SK-MEL-5 (cell line): ENCODE measurements at regions not wholly inside any gene's neighbourhood (a gene's known extent, or its start where the extent isn't known, plus 50 kb on each side); places are given as distances from the start of the nearest gene placed in this dataset.

Experiments used
- DNase-seq: peaks from one replicate; pipeline ENCODE4 v3.0.0-alpha.2; 2016; ENCODE audit warnings: low read depth, low spot score
- in situ Hi-C: cut with HindIII; loops from 2 replicates; pipeline ENCODE4 v1.10.0; 2016; ENCODE audit warnings: low sequenced_read_pairs, high pct_unique_total_duplicates, low pct_unique_long_range_greater_than_20kb

DNA sequence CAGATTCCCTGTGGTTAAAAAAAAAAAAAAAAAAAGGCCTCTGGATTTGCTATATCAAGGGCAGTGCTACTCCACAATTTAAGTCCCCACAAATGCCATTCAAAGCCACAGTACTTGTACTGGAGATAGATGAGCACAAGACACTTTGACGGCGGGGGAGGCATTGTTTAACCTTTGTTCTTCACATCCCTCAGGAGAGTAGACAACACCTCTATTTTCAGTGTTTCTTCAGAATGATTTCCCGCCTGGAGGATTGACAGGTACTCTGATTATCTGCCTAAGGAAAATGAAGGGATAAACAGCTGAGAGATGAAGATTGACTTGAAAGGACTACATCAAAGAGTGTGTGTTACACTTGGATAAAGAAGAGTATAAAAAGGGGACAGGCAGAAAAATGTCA, 58.7 kb downstream of the OTOL1 start:
- in situ Hi-C loops, result no loop called here
- no peak for DNase-seq

DNA sequence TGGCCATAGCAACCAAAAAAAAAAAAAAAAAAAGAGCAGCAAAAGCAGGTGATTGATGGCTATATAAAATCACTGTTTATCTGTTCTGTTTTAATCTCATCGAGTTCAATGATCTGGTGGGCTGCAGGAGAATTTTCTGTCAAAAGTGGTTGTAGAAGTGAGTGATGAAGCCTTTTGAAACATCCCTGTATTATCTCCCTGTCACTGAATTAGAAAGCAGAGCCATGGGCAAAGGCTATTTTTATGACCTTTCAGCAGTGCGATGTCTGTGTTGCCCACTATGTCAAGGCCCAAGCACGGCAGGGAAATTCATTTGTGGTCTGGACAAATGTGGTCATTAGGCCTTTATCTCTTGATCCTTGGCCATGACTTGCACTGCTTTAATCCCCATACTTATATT, 59.9 kb downstream of the OTOL1 start:
- DNase-seq, result no peak
- in situ Hi-C loops, result no loop called here

DNA sequence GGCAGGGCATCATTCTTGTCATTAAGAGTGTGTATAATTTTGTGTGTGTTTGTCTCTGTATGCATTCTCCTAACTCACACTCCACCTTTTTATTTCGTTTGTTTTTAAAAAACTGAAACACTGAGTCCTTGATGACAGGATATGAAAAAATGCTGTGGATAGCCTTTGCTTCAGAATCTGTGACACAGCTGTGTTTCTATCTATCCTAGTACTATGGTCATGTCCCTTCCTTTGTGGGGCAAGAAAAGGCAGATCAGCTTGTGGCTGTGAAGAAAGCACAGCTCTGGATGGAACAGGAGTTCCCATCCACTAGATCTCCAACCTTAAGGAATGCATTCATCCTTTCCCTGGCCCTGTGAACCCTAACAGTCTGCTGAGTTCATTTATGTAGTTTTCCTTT, 60.3 kb downstream of the OTOL1 start:
- no peak for DNase-seq
- in situ Hi-C loops, result no loop called here

DNA sequence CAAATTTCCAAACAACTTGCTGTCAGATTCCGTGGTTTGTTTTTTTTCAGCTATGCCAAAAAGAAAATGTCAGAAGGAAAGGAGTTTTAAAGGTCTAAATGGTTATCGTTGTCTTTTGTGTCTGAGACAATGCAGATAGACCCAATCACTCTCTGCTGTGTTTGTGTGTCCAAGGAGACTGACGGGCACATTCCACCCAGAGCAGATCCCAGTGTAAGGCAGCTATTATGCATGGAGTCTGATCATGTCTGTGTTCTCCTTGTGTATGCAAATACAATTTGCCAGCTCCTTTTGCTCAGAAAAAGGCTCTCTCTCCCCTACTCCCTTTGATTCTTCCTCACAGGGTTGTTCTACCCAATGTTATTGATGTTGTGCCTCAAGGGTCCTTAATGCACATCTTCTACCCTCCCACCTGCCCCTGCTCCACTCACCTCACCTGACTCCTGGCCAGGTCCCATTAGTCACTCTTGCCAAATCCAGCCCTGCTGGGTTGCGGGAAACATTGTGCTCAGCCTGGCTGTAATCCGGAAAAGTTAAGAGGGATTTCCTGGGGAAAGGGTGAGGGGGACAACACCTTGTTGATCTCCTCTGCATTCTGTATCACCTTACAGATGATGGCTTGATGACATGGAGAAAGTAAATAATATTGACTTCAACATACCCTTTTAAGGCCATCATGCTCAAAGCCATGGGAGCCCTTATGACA, 61.0 kb downstream of the OTOL1 start:
- in situ Hi-C loops, result no loop called here
- no peak for DNase-seq

DNA sequence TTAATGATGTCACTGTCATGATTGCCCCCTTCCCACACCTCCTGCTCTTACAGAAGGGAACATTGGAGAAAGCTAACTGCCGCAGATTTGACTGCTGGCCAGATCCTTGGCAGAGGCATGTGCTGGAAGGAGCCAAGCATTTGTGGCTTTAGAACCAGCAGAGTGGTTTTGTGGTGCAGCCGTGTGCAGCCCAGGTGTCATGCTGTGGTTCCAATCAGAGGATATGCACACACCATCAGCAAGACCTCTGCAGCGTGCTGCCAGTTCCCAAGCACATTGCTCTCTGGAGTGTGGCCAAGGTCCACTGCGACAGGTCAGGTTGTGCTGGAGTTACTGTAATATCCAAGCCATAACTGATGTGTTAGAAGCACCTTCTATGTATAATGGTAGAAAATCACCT, 61.6 kb downstream of the OTOL1 start:
- in situ Hi-C loops, result no loop called here
- no peak for DNase-seq

DNA sequence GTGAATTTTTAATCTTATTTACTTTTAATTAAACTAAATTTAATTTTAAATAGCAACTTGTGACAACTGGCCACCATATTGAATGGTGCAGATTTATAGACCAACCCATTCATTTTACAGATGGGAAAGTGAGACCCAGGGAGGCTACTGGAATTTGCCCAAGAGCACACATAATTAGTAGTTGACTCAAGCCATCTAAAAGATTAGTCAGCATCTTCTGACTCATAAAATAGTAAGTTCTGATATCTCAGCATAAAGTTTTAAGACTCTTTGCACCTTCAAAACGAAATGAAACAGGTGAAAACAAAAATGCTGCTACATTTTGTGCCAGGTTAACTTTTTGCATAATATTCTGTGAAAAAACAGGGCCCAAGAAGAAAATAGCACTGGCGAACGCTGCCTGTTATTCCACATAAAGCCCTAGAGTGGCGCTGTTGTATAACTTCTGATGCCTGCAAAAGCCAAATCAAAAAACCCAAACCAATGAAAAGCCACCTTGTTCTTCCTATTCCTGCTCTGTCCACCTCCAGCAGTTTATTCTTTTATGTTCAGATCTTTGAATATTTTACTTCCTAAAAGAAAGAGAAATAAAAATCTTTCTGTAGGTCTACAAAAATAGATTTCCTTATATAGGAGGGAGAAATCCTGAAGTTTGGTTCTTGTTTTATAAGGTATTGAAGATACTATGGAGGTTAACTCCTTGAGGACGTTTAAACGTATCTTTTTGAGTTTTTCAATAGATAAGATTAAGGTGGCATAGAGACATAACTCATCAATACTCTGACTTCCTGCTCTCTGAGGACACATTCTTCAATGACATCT, 62.8 kb downstream of the OTOL1 start:
- in situ Hi-C loops, result no loop called here

DNA sequence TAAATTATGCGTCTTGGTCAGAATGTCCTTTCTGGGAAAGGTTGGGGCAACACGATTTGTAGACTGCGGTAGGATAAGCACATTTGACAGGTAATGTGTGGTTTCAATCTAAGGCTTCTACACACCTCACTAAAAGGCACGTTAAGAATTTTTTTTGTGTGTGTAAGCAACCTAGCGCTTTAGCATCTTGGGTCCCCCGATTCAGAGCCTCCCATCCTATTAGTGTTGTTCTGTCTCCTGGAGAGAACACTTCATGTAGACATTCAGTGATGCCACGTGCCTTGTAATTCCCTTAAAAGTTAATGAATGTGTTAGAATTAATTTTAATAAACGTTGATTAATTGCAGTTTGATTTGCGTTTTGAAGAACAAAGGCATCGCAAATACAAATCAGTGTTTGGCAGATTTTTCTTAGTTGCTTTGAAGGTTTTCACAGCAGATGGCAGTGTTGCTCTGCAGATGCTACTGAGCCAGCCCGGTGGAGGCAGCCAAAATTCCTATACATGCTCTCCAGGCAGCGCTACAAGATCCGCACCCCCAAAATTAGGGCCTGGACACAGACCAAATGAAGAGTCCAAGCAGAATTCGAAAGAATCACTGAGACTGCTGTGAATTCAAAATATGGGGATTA, 63.5 kb downstream of the OTOL1 start:
- in situ Hi-C loops, result no loop called here
- peak; percentile 64 for DNase-seq

More for the DNA sequence above, 62.8 kb downstream of the OTOL1 start:
- DNase-seq, result peak; percentile 75

DNA sequence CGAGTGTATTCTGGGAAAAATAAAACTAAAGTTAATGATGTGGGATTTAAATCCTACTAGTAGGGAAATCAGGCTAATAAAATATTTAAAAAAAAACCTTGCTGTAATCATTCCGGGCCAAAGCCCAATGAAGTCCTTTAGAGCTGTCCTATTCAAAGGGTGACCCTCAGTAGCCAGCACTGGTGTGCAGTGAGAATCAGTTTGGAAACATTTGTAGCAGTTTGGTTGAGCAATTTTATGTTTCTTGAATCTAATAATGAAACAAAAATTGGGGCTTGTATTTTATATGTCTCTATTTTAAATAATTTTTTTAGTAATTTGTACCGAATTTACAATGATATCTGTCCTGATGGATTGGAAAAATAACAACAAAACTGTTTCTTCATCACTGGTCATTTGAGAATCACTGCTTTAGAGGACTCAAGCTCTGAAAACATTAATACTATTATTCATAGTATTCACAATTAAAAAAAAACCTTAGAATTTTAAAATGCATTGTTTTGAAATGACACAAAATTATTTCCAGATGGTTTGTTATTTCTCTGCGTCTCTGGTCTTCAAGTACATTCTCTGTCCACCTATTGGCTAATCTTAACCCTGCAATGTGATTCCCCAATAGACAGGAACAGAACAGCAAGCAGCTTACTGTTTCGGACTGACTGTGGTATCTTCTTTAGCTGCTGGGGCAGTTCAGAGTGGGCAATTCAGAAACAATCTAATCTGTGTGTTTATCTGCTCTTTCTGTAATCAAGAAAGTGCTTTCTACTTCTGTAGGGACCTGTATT, 71.2 kb downstream of the OTOL1 start:
- in situ Hi-C loops, result no loop called here
- DNase-seq, result no peak

DNA sequence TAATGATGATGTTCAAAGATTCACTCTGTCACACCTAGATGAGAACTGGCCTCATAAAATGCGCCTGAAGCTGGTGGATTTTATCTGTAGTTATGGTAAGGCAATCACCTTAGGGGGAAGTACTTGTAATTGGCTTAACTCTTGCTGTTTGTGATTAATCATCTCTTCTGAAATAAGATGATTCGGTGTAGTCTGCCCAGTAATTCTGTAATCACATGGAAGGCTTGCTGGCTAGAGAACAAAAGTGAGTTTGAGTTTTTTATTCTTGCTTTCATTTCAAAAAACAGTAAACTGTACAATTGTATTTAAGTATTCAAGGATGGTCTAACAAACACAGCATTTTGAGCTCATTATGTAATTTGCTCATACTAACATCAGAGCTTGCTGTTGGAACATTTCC, 72.1 kb downstream of the OTOL1 start:
- DNase-seq, result no peak
- in situ Hi-C loops, result no loop called here

DNA sequence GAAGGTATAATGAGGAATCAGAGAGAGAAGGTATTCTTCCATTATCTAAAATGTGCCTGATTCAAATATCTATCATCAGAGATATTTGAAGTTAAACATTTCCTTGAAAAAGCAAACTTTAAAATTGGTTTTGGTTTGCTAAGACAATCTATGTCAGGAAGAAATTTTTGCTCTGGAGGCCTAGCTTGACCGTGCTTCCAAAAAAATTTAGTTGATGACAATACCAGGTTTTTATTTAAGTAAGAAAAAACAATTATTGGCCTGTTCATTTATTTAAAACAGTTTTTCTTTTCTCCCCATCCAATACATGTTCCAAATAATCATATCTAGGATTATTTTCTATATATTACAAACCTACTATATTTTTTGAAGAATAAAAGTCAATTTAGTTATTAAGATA, 75.3 kb downstream of the OTOL1 start:
- in situ Hi-C loops, result no loop called here
- DNase-seq, result no peak

DNA sequence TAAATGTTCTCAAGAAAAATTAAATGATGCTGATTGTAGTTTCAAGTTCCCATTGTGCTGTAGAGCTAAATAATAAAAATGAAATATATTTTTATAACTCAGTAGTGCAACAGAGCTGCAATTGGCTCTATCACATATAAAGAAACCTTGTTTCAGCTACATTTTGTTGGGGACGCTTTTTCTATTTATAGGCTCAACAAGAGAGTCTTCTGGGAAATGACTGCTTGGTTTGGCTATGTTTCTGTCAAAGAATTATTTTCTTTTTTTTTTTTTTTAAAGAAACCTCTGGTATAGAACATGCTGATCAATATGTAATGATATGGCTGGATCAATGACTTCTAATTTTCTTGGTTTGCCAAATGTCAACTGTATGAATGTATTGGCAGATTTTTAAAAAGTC, 76.5 kb downstream of the OTOL1 start:
- no peak for DNase-seq
- in situ Hi-C loops, result no loop called here

DNA sequence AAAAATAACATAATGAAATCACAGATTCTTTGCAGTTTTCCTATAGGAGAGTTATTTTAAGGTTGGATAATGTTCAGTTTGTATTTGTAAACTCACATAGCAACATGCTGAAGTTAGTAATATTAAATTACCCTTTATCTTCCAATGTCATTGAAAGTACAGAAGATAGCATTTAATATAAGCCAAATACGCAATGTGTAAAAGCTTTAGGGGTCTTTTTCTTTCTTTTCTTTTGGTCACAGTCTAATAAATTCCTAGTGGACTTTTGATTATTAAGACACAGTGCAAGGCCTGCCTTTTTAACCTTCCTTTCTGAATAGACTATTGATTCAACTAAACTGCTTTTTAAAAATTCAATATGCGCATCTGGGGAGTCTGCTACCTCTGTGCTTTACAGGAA, 79.3 kb downstream of the OTOL1 start:
- DNase-seq, result no peak
- in situ Hi-C loops, result no loop called here

DNA sequence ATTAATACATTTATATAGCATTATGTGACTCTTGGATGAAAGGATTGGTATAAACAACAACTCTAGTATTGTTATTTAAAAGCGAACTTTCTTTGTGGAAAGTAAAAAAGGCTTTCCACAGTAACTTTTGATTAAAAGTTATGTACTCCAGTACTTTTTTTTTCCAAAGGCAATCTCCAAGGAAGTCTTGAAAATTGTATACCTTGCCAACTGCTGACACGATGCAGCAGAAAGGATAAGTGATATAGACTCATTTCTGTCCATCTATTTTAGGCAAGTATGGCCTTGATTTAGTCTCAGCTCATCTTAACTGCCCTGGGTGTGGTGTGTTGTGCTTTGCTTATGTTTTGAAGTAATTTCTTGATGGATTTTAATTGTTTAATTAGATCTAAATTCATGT, 79.7 kb downstream of the OTOL1 start:
- DNase-seq, result no peak

DNA sequence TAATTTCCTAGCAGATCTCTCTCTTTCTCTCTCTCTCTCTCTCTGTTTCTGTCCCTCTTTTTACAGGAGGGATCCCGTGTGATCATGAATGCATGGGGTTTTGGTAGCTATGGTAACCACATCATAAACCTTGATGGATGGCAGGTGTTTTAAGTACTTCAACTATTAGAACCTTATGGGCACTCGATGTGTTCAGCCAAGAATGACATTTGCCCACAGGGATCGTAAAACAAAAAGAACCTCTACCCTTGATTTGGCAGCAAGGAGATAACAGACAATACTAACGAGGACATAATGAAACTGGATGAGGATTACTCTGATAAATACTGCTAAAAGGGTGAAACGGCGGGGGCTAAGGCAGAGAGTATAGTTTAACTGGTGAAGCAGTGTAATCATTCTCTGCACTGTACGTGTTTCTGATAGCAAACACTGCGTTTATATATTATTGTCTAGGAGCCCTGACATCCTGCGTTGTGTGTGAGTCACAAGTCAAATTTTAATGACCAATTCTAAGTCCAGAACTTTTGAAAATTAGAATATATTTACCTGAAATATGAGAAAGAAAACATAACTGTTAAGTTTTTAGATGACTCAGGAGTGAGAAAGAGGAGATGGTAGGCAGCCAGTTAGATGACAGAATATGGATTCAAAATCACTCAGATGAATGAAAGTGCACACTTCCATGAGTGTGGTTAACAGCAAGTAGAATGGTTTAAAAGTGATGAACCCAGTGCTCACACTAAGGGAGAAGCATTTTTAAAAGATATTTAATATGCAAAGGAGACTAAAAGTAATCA, 80.3 kb downstream of the OTOL1 start:
- DNase-seq, result no peak
- in situ Hi-C loops, result no loop called here

More for the DNA sequence above, 79.7 kb downstream of the OTOL1 start:
- in situ Hi-C loops, result no loop called here

DNA sequence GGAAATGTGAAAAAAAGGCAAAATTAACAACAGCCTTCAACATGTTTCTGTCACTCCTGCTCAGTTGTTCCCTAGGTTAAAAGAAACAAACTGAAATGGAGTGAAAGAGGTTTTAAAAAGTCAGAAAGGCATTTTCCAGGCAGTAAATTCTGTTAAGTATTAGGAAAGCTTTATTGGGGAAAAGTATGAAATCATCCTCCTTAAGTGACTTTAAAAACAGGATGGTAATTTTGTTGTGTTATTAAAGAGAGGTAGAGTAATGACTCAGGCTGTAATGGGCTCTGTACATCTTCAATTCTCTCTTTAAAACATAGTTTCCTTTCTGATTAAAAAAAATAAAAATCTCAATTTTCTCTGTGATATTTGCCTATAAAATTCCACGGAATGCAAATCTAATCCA, 81.1 kb downstream of the OTOL1 start:
- in situ Hi-C loops, result no loop called here
- DNase-seq, result no peak

DNA sequence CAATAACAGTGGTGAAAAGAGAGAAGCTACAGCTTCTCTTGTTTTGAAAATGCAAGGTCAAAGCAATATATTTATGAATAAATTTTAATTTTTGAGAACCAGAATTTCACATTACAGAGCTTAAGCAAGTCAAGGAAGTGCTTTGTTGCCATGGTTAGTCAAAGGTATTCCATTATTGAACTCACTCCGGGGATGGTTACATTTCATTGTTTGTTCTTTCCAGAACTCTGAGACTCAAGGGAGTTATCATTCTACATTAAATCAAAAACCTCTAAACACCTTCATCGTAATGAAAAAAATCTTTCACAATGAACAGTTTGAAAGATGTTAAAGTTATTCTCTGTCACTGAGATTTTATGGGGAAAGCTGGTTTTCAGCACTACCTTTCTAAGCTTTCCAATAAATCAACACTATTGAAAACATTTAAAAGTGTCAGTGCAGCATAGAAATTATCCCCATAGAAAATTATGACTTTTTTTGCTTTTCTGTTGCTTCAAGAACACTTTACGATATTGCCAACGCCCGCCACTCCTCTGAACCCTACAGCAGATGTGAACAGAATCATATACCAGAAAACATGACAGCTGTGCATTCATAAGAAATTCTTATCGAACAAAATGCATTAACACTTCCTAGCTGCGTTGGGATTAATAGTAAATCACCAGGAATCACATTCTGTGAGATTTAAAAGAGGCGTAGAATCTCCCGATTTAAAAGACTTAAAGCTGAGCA, 83.0 kb downstream of the OTOL1 start:
- DNase-seq, result no peak
- in situ Hi-C loops, result no loop called here

DNA sequence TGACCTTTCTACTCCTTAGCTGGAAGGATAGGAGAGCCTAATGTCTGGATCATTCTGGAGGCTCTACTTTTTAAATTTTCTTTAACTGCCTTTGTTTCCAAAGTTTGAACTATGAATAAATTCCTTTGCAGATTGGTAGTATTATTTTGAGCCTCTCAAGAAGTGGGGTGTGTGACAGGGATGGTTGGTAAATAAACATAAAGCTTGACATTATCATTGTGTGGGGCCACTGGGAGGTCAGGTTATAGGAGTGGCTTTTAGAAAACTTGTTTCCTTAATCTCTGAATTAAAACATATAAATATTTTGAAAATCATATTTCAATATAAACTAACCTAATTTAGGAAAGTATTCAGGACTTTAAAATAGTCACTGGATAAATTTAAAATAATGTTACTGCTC, 89.3 kb downstream of the OTOL1 start:
- in situ Hi-C loops, result no loop called here
- DNase-seq, result no peak
